Keratinocyte (primary cell): ENCODE measurements at regions not wholly inside any gene's neighbourhood (a gene's known extent, or its start where the extent isn't known, plus 50 kb on each side); places are given as distances from the start of the nearest gene placed in this dataset.

Source experiments
- DNase-seq: peaks from one replicate; pipeline ENCODE4 v3.0.0-alpha.2; 2011; ENCODE audit warnings: low read depth, missing footprints, low spot score
- FAIRE-seq: peaks from 2 replicates; lab custom pipeline; 2011; peaks lifted over from hg19 to GRCh38; lab: Jason Lieb, UNC
- H2AFZ ChIP-seq: 2 replicates; pipeline ENCODE4 v1.6.0; 2012; ENCODE audit warnings: low read length, control low read depth, inconsistent platforms; ENCODE audit not compliant: control insufficient read depth
- H3K27ac ChIP-seq: 2 replicates; pipeline ENCODE4 v1.5.1; 2011; ENCODE audit warnings: low read length; ENCODE audit not compliant: control insufficient read depth, insufficient read depth
- H3K27me3 ChIP-seq: 3 replicates; pipeline ENCODE4 v1.6.0; 2011; ENCODE audit warnings: low read length; ENCODE audit not compliant: control insufficient read depth, insufficient read depth; ENCODE audit errors: extremely low read depth
- H3K36me3 ChIP-seq, 2 experiments: 2 replicates in 1 of 2; 3 replicates in 1 of 2; pipeline ENCODE4 v1.5.1; 2011; ENCODE audit warnings: low read length in 2 of 2, mild to moderate bottlenecking in 1 of 2; ENCODE audit not compliant: control insufficient read depth in 2 of 2, insufficient read depth in 2 of 2; ENCODE audit errors: extremely low read depth in 1 of 2
- H3K4me1 ChIP-seq: 3 replicates; pipeline ENCODE4 v1.5.1; 2011; ENCODE audit warnings: low read length; ENCODE audit not compliant: control insufficient read depth, insufficient read depth; ENCODE audit errors: extremely low read depth
- H3K4me2 ChIP-seq: 3 replicates; pipeline ENCODE4 v1.6.0; 2011; ENCODE audit warnings: low read depth, low read length; ENCODE audit not compliant: control insufficient read depth, insufficient read depth; ENCODE audit errors: extremely low read depth
- H3K4me3 ChIP-seq, 3 experiments: fragments of 200-600 bp in 1 of 3; sonication (generic) in 1 of 3; 2 replicates in 2 of 3; 3 replicates in 1 of 3; pipeline ENCODE4 v1.5.1; 2011 to 2016; ENCODE audit warnings: low read length in 3 of 3, mild to moderate bottlenecking in 3 of 3, control low read depth in 2 of 3, inconsistent platforms in 1 of 3, low read depth in 1 of 3, mixed read lengths in 1 of 3, mixed run types in 1 of 3, moderate library complexity in 1 of 3; ENCODE audit not compliant: control insufficient read depth in 2 of 3, insufficient read depth in 2 of 3; ENCODE audit errors: extremely low read depth in 1 of 3
- H3K79me2 ChIP-seq: 2 replicates; pipeline ENCODE4 v1.6.0; 2012; ENCODE audit warnings: low read length; ENCODE audit not compliant: control insufficient read depth, insufficient read depth
- H3K9ac ChIP-seq: 3 replicates; pipeline ENCODE4 v1.6.0; 2011; ENCODE audit warnings: low read length; ENCODE audit not compliant: control insufficient read depth, insufficient read depth; ENCODE audit errors: extremely low read depth
- H3K9me1 ChIP-seq: 3 replicates; pipeline ENCODE4 v1.6.0; 2011; ENCODE audit warnings: low read length; ENCODE audit not compliant: control insufficient read depth, insufficient read depth; ENCODE audit errors: extremely low read depth
- H3K9me3 ChIP-seq: 2 replicates; pipeline ENCODE4 v1.5.1; 2012; ENCODE audit warnings: low read depth, low read length; ENCODE audit not compliant: control insufficient read depth
- H4K20me1 ChIP-seq: 3 replicates; pipeline ENCODE4 v1.6.0; 2011; ENCODE audit warnings: low read length; ENCODE audit not compliant: control insufficient read depth, insufficient read depth; ENCODE audit errors: extremely low read depth
- CTCF ChIP-seq, 3 experiments: IDR thresholded peaks in 1 of 3; conservative IDR thresholded peaks in 1 of 3; optimal IDR thresholded peaks in 1 of 3; 2 replicates in 2 of 3; 3 replicates in 1 of 3; pipeline versions ENCODE3 to v1.5.1; 2011; ENCODE audit warnings: low read length in 3 of 3, mild to moderate bottlenecking in 3 of 3, moderate library complexity in 2 of 3, control low read depth in 1 of 3, inconsistent platforms in 1 of 3; ENCODE audit not compliant: insufficient read depth in 2 of 3; ENCODE audit errors: extremely low read depth in 1 of 3
- EZH2 ChIP-seq: IDR thresholded peaks from one replicate; pipeline ENCODE4 v1.6.1; 2012; ENCODE audit warnings: inconsistent platforms, mild to moderate bottlenecking, low read length, moderate library complexity
- dilution Hi-C: fragments of 300-500 bp; cut with MboI; formaldehyde crosslinking; loops from one replicate; pipeline ENCODE4 v1.7.0; 2020; ENCODE audit warnings: low sequenced_read_pairs; ENCODE audit not compliant: extremely low pct_ligation_motif_present
- small RNA-seq, 3 experiments: library from RNA; depleted of rRNA; stranded (forward); fragments of <200 nt; gene quantifications; one replicate each; pipeline ENCODE3, GENCODE V24; 2012; ENCODE audit warnings: low read depth in 3 of 3, low replicate concordance in 1 of 3; ENCODE audit not compliant: insufficient read length in 3 of 3

GRCh38 chr6:98782772-98783171 lies 51.6 kb upstream of the POU3F2 start:
- Histone ChIP-seq H3K9ac (no peak overlapping the region), H3K27me3 (peaks cover 3% of the 10 kb centered on the region), H3K9me1 (no peaks in the 10 kb centered on the region), H3K4me3 (no peak overlapping the region), H3K36me3 (no peaks in the 10 kb centered on the region), H3K27ac (no peak overlapping the region), H2AFZ (no peak overlapping the region), H3K79me2 (no peaks in the 10 kb centered on the region), H3K9me3 (no peaks in the 10 kb centered on the region), H3K4me1 (no peaks in the 10 kb centered on the region), H4K20me1 (no peaks in the 10 kb centered on the region), H3K4me2 (no peak overlapping the region)
- FAIRE-seq, result no peak
- no peak for TF ChIP-seq EZH2
- TF ChIP-seq CTCF (optimal IDR thresholded peaks at IDR 0.05 in 1 of 3, IDR thresholded peaks at IDR 0.05 in 1 of 3, conservative IDR thresholded peaks at IDR 0.05 in 1 of 3; ENCODE audit: extremely low read depth in 1 of 3, insufficient read depth in 2 of 3, low read length in 3 of 3), result no peak
- no peak for DNase-seq
- dilution Hi-C loops, result no loop called here

GRCh38 chr6:98783578-98783977 lies 50.8 kb upstream of the POU3F2 start:
- no peak overlapping the region for H3K27ac ChIP-seq
- H3K27me3 ChIP-seq, result peaks cover 10% of the 10 kb centered on the region
- no peak for FAIRE-seq
- no peaks in the 10 kb centered on the region for H3K9me1 ChIP-seq
- no peak overlapping the region for H2AFZ ChIP-seq
- H3K4me2 ChIP-seq, result no peak overlapping the region
- H3K36me3 ChIP-seq, result no peaks in the 10 kb centered on the region
- no peak for DNase-seq
- no peaks in the 10 kb centered on the region for H3K4me1 ChIP-seq
- H3K79me2 ChIP-seq, result no peaks in the 10 kb centered on the region
- dilution Hi-C loops, result no loop called here
- no peaks in the 10 kb centered on the region for H3K9me3 ChIP-seq
- no peaks in the 10 kb centered on the region for H4K20me1 ChIP-seq
- TF ChIP-seq CTCF (optimal IDR thresholded peaks at IDR 0.05 in 1 of 3, IDR thresholded peaks at IDR 0.05 in 1 of 3, conservative IDR thresholded peaks at IDR 0.05 in 1 of 3; ENCODE audit: extremely low read depth in 1 of 3, insufficient read depth in 2 of 3, low read length in 3 of 3), result no peak
- TF ChIP-seq EZH2, result no peak
- H3K9ac ChIP-seq, result no peak overlapping the region
- H3K4me3 ChIP-seq, result no peak overlapping the region

Small RNAs in the stretch of these regions (small RNA-seq; reads per million reads assigned to genes)
- gene AL589826.1, result 0 reads per million in 3 experiments
- gene MIR2113, result 0 reads per million in 3 experiments
